ENCODE measurements at regions not wholly inside any gene's neighbourhood (a gene's known extent, or its start where the extent isn't known, plus 50 kb on each side); places are given as distances from the start of the nearest gene placed in this dataset.
"Not testable (repeated sequence)": the region's sequence is repeated elsewhere in the genome, so short reads cannot be mapped to it uniquely, and the experiment has no call there.

GRCh38 chr7:21326921-21327320 lies 101.0 kb upstream of the SP4 start:
- TF ChIP-seq CTCF (IDR thresholded peaks at IDR 0.05; ENCODE audit: control insufficient read depth, insufficient read depth, low read depth, low read length, missing control alignments), result no peak
- DNase-seq (ENCODE audit: low read depth), result no peak
- no peak overlapping the region for H3K4me3 ChIP-seq (ENCODE audit: control insufficient read depth, low read depth, low read length)

GRCh38 chr7:21327422-21328409 lies 100.2 kb upstream of the SP4 start:
- no peak for TF ChIP-seq CTCF (IDR thresholded peaks at IDR 0.05; ENCODE audit: control insufficient read depth, insufficient read depth, low read depth, low read length, missing control alignments)
- DNase-seq (ENCODE audit: low read depth), result no peak
- no peak overlapping the region for H3K4me3 ChIP-seq (ENCODE audit: control insufficient read depth, low read depth, low read length)

- no peak for DNase-seq (ENCODE audit: low read depth)
- no peak for TF ChIP-seq CTCF (IDR thresholded peaks at IDR 0.05; ENCODE audit: control insufficient read depth, insufficient read depth, low read depth, low read length, missing control alignments)
- no peak overlapping the region for H3K4me3 ChIP-seq (ENCODE audit: control insufficient read depth, low read depth, low read length)
These were observed 97.3 kb upstream of the SP4 start for GRCh38 chr7:21330462-21331178.

- no peak overlapping the region for H3K4me3 ChIP-seq (ENCODE audit: control insufficient read depth, low read depth, low read length)
- TF ChIP-seq CTCF (IDR thresholded peaks at IDR 0.05; ENCODE audit: control insufficient read depth, insufficient read depth, low read depth, low read length, missing control alignments), result no peak
- no peak for DNase-seq (ENCODE audit: low read depth)
These were observed 93.0 kb upstream of the SP4 start for GRCh38 chr7:21334906-21335305.

- TF ChIP-seq CTCF (IDR thresholded peaks at IDR 0.05; ENCODE audit: control insufficient read depth, insufficient read depth, low read depth, low read length, missing control alignments), result no peak
- no peak overlapping the region for H3K4me3 ChIP-seq (ENCODE audit: control insufficient read depth, low read depth, low read length)
- no peak for DNase-seq (ENCODE audit: low read depth)
These were observed 91.1 kb upstream of the SP4 start for GRCh38 chr7:21336743-21337142.

- no peak for TF ChIP-seq CTCF (IDR thresholded peaks at IDR 0.05; ENCODE audit: control insufficient read depth, insufficient read depth, low read depth, low read length, missing control alignments)
- DNase-seq (ENCODE audit: low read depth), result no peak
These were observed 89.1 kb upstream of the SP4 start for GRCh38 chr7:21338728-21339164.

GRCh38 chr7:21344900-21345299 lies 83.0 kb upstream of the SP4 start:
- not testable (repeated sequence) for H3K4me3 ChIP-seq (ENCODE audit: control insufficient read depth, low read depth, low read length); DNase-seq (ENCODE audit: low read depth)

More at GRCh38 chr7:21338728-21339164, 89.1 kb upstream of the SP4 start:
- H3K4me3 ChIP-seq (ENCODE audit: control insufficient read depth, low read depth, low read length), result no peak overlapping the region
